ENCODE measurements at regions not wholly inside any gene's neighbourhood (a gene's known extent, or its start where the extent isn't known, plus 50 kb on each side); places are given as distances from the start of the nearest gene placed in this dataset.

DNA sequence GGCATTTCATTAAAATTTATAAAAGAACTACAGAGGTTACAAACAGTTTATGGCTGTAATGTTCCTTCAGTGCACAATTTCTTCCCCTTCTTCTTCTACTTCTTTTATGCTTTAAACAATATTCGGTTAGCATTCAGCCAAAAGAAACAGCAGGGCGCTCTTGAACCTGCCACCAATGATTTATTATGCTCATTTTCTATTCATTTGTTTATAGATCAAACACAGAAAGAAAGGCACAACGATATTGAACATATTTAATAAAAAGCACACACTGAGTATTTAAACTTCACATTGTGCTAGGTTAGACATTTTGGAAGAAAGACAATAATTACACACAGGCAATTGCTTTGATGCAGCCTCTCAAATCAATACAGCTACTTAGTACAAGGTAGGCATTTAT lies 1025.8 kb upstream of the LRRN3 start:
- TF ChIP-seq YY1 (IDR thresholded peaks at IDR 0.05; ENCODE audit: insufficient read depth, insufficient read length) = no peak
- no peak for TF ChIP-seq ZNF274 (IDR thresholded peaks at IDR 0.05; ENCODE audit: low read depth, low read length)
